Effector memory CD8-positive, alpha-beta T cell (primary cell): ENCODE measurements at regions not wholly inside any gene's neighbourhood (a gene's known extent, or its start where the extent isn't known, plus 50 kb on each side); places are given as distances from the start of the nearest gene placed in this dataset.

ENCODE experiments used
- ATAC-seq: fragments of 150-1000 bp; cut with Tn5 transposase; replicated peaks from 2 replicates; pipeline ENCODE4 v1.10.0; 2021; ENCODE audit warnings: mild to moderate bottlenecking, moderate library complexity
- DNase-seq, 3 experiments: peaks; one replicate each; pipeline ENCODE4 v3.0.0; 2021
- H3K27ac Mint-ChIP-seq, 2 donors: one replicate each; pipeline ENCODE4 v1.8.0; 2022; ENCODE audit warnings: mild to moderate bottlenecking in 2 of 2, mixed read lengths in 2 of 2, moderate library complexity in 2 of 2
- H3K27me3 Mint-ChIP-seq, 2 donors: one replicate each; pipeline ENCODE4 v1.8.0; 2022; ENCODE audit warnings: mixed read lengths in 2 of 2
- H3K36me3 Mint-ChIP-seq: one replicate; pipeline ENCODE4 v1.8.0; 2022; ENCODE audit warnings: mild to moderate bottlenecking, moderate library complexity, mixed read lengths; ENCODE audit not compliant: insufficient read depth
- H3K4me1 Mint-ChIP-seq, 2 donors: one replicate each; pipeline ENCODE4 v1.8.0; 2022; ENCODE audit warnings: low read depth in 2 of 2, mixed read lengths in 2 of 2
- H3K4me3 Mint-ChIP-seq, 2 donors: one replicate each; pipeline ENCODE4 v1.8.0; 2022; ENCODE audit warnings: mild to moderate bottlenecking in 2 of 2, mixed read lengths in 2 of 2, moderate library complexity in 2 of 2
- H3K9me3 Mint-ChIP-seq, 2 donors: one replicate each; pipeline ENCODE4 v1.8.0; 2022; ENCODE audit warnings: mixed read lengths in 2 of 2

GRCh38 chr2:123153041-123153440 lies 872.0 kb upstream of the CNTNAP5 start:
- no peaks in the 10 kb centered on the region for H3K36me3 Mint-ChIP-seq
- no peak for DNase-seq
- ATAC-seq = no peak
- H3K4me1 Mint-ChIP-seq = no peaks in the 10 kb centered on the region
- no peaks in the 10 kb centered on the region for H3K27me3 Mint-ChIP-seq
- no peak overlapping the region for H3K4me3 Mint-ChIP-seq
- peaks cover 5 to 13% of the 10 kb centered on the region in 2 donors for H3K9me3 Mint-ChIP-seq
- H3K27ac Mint-ChIP-seq = no peak overlapping the region

GRCh38 chr2:123154195-123154594 lies 870.9 kb upstream of the CNTNAP5 start:
- no peak for DNase-seq
- Mint-ChIP-seq H3K4me1 (no peaks in the 10 kb centered on the region), H3K4me3 (no peak overlapping the region), H3K9me3 (peaks cover 5 to 20% of the 10 kb centered on the region in 2 donors), H3K36me3 (no peaks in the 10 kb centered on the region), H3K27me3 (no peaks in the 10 kb centered on the region), H3K27ac (no peak overlapping the region)
- no peak for ATAC-seq

- no peak overlapping the region for H3K27ac Mint-ChIP-seq
- ATAC-seq = no peak
Observed at GRCh38 chr2:123157016-123157415, 868.1 kb upstream of the CNTNAP5 start.

GRCh38 chr2:123162400-123163016 lies 862.6 kb upstream of the CNTNAP5 start:
- H3K27me3 Mint-ChIP-seq = no peaks in the 10 kb centered on the region
- DNase-seq (no peak), ATAC-seq (no peak)
- no peak overlapping the region for H3K4me3 Mint-ChIP-seq
- no peaks in the 10 kb centered on the region for H3K36me3 Mint-ChIP-seq
- no peaks in the 10 kb centered on the region for H3K4me1 Mint-ChIP-seq
- H3K27ac Mint-ChIP-seq = no peak overlapping the region
- H3K9me3 Mint-ChIP-seq = peaks cover 4 to 8% of the 10 kb centered on the region in 2 donors

More at GRCh38 chr2:123157016-123157415, 868.1 kb upstream of the CNTNAP5 start:
- H3K36me3 Mint-ChIP-seq = no peaks in the 10 kb centered on the region
- no peak overlapping the region for H3K4me3 Mint-ChIP-seq
- no peaks in the 10 kb centered on the region for H3K4me1 Mint-ChIP-seq
- DNase-seq = no peak
- H3K27me3 Mint-ChIP-seq = no peaks in the 10 kb centered on the region
- peaks cover 5 to 15% of the 10 kb centered on the region in 2 donors for H3K9me3 Mint-ChIP-seq

- H3K4me3 Mint-ChIP-seq = no peak overlapping the region
- ATAC-seq = no peak
- H3K27ac Mint-ChIP-seq = no peak overlapping the region
- peaks cover 4 to 8% of the 10 kb centered on the region in 2 donors for H3K9me3 Mint-ChIP-seq
- H3K27me3 Mint-ChIP-seq = no peaks in the 10 kb centered on the region
- H3K4me1 Mint-ChIP-seq = no peaks in the 10 kb centered on the region
- no peaks in the 10 kb centered on the region for H3K36me3 Mint-ChIP-seq
- no peak for DNase-seq
Observed at GRCh38 chr2:123163398-123163797, 861.7 kb upstream of the CNTNAP5 start.

GRCh38 chr2:123164216-123164615 lies 860.9 kb upstream of the CNTNAP5 start:
- H3K4me1 Mint-ChIP-seq = no peaks in the 10 kb centered on the region
- no peak for ATAC-seq
- H3K27me3 Mint-ChIP-seq = no peaks in the 10 kb centered on the region

GRCh38 chr2:123165616-123166015 lies 859.5 kb upstream of the CNTNAP5 start:
- H3K4me1 Mint-ChIP-seq = no peaks in the 10 kb centered on the region
- ATAC-seq = no peak
- no peak overlapping the region for H3K27ac Mint-ChIP-seq
- no peak overlapping the region for H3K4me3 Mint-ChIP-seq
- no peaks in the 10 kb centered on the region for H3K36me3 Mint-ChIP-seq
- H3K27me3 Mint-ChIP-seq = no peaks in the 10 kb centered on the region
- DNase-seq = no peak
- H3K9me3 Mint-ChIP-seq = peaks cover 7 to 8% of the 10 kb centered on the region in 2 donors

More at GRCh38 chr2:123164216-123164615, 860.9 kb upstream of the CNTNAP5 start:
- DNase-seq = no peak
- Mint-ChIP-seq H3K27ac (no peak overlapping the region), H3K36me3 (no peaks in the 10 kb centered on the region), H3K9me3 (peaks cover under 1 to 6% of the 10 kb centered on the region in 2 donors), H3K4me3 (no peak overlapping the region)

GRCh38 chr2:123179526-123179925 lies 845.6 kb upstream of the CNTNAP5 start:
- ATAC-seq (no peak), DNase-seq (no peak)
- H3K36me3 Mint-ChIP-seq = no peaks in the 10 kb centered on the region
- no peaks in the 10 kb centered on the region for H3K27me3 Mint-ChIP-seq
- peaks cover 9 to 29% of the 10 kb centered on the region in 2 donors for H3K9me3 Mint-ChIP-seq
- no peak overlapping the region for H3K4me3 Mint-ChIP-seq
- no peak overlapping the region for H3K27ac Mint-ChIP-seq
- H3K4me1 Mint-ChIP-seq = no peaks in the 10 kb centered on the region

- DNase-seq = no peak
- Mint-ChIP-seq H3K4me3 (no peak overlapping the region), H3K36me3 (peaks cover under 1% of the 10 kb centered on the region), H3K9me3 (peaks cover 12 to 25% of the 10 kb centered on the region in 2 donors), H3K27ac (no peak overlapping the region), H3K27me3 (no peaks in the 10 kb centered on the region), H3K4me1 (no peaks in the 10 kb centered on the region)
- no peak for ATAC-seq
Observed at GRCh38 chr2:123195957-123196356, 829.1 kb upstream of the CNTNAP5 start.

GRCh38 chr2:123200035-123200434 lies 825.1 kb upstream of the CNTNAP5 start:
- H3K36me3 Mint-ChIP-seq = no peaks in the 10 kb centered on the region
- no peak overlapping the region for H3K4me3 Mint-ChIP-seq
- DNase-seq (no peak), ATAC-seq (no peak)
- H3K4me1 Mint-ChIP-seq = no peaks in the 10 kb centered on the region
- no peaks in the 10 kb centered on the region for H3K27me3 Mint-ChIP-seq
- H3K9me3 Mint-ChIP-seq = peaks cover 10 to 43% of the 10 kb centered on the region in 2 donors
- H3K27ac Mint-ChIP-seq = no peak overlapping the region

GRCh38 chr2:123207245-123207644 lies 817.8 kb upstream of the CNTNAP5 start:
- no peaks in the 10 kb centered on the region for H3K36me3 Mint-ChIP-seq
- H3K9me3 Mint-ChIP-seq = peaks cover 4 to 16% of the 10 kb centered on the region in 2 donors
- H3K27me3 Mint-ChIP-seq = no peaks in the 10 kb centered on the region
- no peak overlapping the region for H3K27ac Mint-ChIP-seq
- ATAC-seq (no peak), DNase-seq (no peak)
- no peaks in the 10 kb centered on the region for H3K4me1 Mint-ChIP-seq
- H3K4me3 Mint-ChIP-seq = no peak overlapping the region

GRCh38 chr2:123209202-123209601 lies 815.9 kb upstream of the CNTNAP5 start:
- H3K4me1 Mint-ChIP-seq = no peaks in the 10 kb centered on the region
- no peaks in the 10 kb centered on the region for H3K36me3 Mint-ChIP-seq
- peaks cover 0 to 1% of the 10 kb centered on the region in 2 donors for H3K9me3 Mint-ChIP-seq
- no peak overlapping the region for H3K27ac Mint-ChIP-seq
- H3K4me3 Mint-ChIP-seq = no peak overlapping the region
- DNase-seq (no peak), ATAC-seq (no peak)
- no peaks in the 10 kb centered on the region for H3K27me3 Mint-ChIP-seq

- Mint-ChIP-seq H3K27ac (no peak overlapping the region), H3K36me3 (no peaks in the 10 kb centered on the region), H3K27me3 (no peaks in the 10 kb centered on the region), H3K9me3 (peaks cover 0 to 4% of the 10 kb centered on the region in 2 donors), H3K4me3 (no peak overlapping the region), H3K4me1 (no peaks in the 10 kb centered on the region)
- no peak for ATAC-seq
- DNase-seq = no peak
Observed at GRCh38 chr2:123211181-123211580, 813.9 kb upstream of the CNTNAP5 start.

- Mint-ChIP-seq H3K27me3 (no peaks in the 10 kb centered on the region), H3K4me1 (no peaks in the 10 kb centered on the region), H3K27ac (no peak overlapping the region), H3K36me3 (no peaks in the 10 kb centered on the region), H3K4me3 (no peak overlapping the region), H3K9me3 (peaks cover 12 to 24% of the 10 kb centered on the region in 2 donors)
- ATAC-seq (no peak), DNase-seq (no peak)
Observed at GRCh38 chr2:123245156-123245555, 779.9 kb upstream of the CNTNAP5 start.
